Activated naive CD4-positive, alpha-beta T cell treated with anti-CD3 and anti-CD28 coated beads, Interleukin-2, amount 50 U/mL, for 16 hours (primary cell): ENCODE measurements at regions not wholly inside any gene's neighbourhood (a gene's known extent, or its start where the extent isn't known, plus 50 kb on each side); places are given as distances from the start of the nearest gene placed in this dataset.
"Not testable (repeated sequence)": the region's sequence is repeated elsewhere in the genome, so short reads cannot be mapped to it uniquely, and the experiment has no call there.

ENCODE experiments used
- DNase-seq: peaks from one replicate; pipeline ENCODE4 v3.0.0-alpha.2; 2020

DNA sequence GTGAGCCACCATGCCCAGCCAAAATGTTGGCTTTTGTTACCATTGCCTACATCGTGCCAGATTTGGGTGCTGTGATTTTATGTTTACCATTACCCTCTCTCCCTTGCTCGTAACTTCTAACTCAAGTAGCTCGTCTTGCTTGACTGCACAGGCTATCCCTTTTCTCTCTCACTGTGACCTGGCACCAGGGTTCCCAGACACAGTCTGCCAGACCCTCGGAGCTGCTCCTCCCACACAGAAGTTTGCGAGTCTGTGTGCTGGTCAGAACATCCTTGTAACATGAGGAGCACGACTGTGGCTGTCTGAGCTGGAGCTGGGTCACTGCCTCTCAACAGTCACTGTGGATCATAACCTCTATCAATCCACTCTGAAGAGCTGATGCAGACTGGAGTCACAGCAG lies 152.5 kb upstream of the ACKR3 start:
- DNase-seq: no peak

DNA sequence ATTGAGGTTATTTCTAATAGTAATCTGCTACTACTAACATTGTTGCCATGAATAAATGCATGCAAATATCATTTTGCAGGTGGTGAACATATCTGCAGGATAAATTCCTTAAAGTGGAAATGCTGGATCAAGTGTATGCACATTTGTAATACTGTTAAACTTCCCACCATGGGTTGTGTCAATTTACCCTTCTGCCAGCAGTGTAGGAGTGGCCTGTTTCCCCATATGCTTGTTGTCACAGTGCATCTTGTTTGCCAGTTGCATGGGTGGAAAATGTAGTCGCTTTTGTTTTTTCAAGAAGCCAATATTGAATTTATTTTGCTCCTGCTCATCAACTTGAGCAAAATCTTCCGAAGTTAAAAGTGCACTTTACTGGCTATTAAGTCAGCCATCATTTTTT lies 139.0 kb upstream of the ACKR3 start:
- no peak for DNase-seq

DNA sequence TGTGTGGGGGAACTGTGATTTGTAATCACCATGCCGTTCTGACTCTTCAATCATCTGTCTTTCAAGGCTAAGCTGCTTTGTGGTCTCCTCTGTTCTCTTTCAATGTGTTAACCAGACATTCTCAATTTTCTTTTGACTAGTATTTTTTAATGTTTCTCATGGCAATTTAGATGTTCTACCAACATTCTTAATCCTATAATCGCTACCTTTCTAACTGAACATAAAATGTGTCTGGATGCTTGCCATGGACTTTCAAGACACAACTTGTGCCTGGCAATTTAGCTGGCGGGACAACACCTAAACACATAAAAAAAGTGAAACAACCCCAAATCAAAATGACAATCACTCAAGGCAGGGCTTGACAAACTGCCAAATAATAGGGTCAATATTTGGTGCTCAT lies 135.0 kb upstream of the ACKR3 start:
- no peak for DNase-seq

DNA sequence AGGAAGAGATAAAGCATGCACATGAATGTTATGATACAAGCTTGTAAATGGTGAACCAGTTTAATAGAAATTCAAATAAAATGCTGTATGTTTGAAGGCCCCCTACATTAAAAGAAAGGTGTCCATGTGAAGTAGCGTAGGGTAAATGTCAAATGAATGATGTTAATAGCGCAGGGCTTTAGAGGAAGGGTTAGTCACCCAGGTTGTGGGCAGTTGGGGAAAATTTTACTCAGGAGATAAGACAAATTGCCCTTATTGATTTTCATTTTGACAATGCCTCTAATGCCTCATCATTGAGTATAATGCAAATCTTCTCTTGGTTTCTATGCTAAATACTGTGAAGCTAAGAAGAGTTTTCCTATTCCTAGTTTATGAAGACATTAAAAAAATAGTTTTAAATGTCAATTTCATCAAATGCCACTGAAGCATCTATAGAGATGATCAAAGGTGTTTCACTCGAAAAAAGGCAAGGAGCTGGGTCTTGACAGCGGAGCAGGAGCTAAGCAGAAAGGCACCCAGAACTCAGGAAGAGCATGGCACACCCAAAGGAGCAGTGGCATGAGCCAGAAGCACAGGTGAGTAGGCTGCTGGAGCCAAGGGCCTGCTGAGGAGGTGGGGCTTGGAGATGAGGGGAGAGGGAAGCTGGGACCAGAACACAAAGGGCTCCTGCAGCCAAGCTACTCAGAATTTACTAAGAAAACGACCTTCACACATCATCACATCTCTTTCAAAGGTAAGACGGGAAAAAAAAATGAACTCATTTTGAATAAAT lies 129.3 kb upstream of the ACKR3 start:
- DNase-seq: no peak

DNA sequence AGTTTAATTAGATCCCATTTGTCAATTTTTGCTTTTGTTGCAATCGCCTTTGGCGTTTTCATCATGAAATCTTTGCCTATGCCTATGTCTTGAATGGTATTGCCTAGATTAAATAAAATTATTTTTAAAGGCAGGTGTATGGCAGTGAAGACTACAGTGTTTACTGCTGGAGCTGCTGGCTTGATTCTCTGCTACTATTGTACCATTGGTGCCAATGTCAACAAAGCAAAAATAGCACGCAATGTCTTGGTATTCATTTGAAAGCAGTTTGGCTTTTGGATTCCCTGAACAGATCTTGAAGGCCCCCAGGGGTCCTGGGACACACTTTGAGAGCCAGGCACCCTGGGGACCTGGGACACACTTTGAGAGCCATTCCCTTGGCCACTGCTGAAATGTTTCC lies 125.4 kb upstream of the ACKR3 start:
- DNase-seq: no peak

DNA sequence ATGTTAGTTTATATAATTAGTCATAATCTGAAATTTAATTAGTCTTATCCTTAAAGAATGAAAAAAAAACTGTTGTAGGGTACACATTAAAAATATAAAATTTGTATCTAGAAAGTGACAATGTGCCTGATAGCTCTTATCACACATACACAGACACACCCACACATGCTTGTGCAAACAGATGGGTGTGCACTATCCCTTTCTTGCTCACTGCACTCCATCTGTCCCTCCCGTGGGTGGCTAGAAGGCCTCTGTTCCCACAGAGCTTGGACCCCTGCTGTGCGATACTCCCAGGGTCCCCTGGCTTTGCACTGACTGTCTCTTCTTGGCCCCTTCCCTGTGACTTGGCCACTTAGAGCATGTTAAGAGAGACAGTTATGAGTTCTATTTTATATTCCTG lies 123.9 kb upstream of the ACKR3 start:
- DNase-seq: no peak

DNA sequence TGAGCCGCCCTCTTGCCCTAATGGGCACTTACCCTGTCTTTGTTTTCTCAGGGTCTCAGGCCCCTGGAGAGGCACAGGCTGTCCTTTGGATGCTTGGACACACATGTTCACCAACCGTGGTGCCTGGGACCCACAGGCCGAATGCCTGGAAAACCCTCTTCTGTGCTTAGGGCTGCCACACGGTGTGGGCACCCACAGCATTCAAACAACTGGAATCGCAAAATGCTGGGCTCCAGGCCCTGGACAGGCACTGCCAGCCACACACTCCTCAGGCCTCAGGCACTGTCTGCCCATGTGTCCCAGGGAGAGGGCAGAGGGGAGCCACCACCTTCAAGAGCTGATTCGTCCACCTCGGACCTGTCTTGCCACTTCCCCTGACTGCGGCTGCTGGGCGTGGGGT lies 123.1 kb upstream of the ACKR3 start:
- no peak for DNase-seq

DNA sequence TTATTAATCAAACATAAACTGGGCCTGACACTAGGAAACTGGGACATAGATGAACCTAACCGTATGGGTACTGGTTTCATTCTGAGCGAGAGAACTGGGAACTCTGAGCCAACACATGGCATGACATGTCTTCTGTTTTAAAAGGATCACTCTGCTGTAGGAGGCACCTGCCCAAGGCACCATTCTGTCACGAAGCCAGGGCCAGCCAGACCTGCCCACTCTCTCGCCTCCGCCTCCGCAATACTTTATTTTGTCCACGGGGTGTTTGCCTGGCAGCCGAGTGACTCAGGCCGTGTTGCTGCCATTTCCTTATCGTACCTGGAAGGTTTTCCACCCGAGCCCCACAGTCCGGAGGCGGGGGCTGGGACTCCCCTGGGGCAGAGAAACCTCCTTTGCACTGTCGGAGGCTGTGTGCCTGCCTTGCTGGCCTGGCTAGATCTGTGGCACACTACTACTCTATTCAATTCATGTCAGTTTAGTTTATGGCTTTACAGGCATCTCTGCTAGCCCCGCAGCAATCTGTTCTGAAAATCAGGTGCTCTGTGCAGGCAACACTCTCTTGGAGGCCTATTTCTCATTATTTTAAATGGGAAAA lies 120.4 kb upstream of the ACKR3 start:
- DNase-seq: no peak

DNA sequence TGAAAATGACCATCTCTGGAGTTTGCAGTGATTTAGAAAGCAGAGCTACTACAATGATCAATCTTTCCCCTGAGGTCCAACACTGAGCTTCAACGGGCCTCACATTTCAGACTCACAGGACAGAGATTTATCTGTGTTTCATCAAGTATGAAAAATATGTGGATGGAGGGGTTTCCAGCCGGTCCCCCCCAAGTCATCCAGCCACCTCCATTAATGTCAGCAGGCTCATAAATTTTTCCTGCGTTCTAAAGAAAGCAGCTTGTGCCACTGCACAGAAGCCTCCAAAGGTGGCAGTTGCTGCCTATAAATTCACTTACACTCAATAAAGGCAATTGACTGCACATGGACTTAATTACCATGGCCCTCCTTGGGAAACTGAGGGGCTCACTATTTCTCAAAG lies 117.4 kb upstream of the ACKR3 start:
- no peak for DNase-seq

DNA sequence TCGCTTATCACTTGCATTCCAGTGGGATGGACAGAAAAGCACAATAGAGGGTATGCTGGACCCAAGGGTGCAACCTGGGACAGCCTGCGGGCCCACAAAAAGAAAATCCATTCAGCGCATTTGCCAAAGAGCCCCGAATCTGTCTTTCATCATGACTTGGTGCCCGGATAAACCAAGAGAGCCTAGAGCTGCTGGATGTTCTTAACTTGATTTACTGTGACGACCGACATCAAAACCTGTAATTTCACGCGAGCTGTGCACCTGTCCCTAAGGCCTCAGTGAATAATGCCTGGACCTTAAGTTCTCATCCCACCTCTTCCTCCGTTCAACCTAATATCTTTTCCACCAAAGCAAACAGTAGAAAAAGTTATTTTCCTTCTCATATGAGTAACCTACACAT lies 115.5 kb upstream of the ACKR3 start:
- no peak for DNase-seq

DNA sequence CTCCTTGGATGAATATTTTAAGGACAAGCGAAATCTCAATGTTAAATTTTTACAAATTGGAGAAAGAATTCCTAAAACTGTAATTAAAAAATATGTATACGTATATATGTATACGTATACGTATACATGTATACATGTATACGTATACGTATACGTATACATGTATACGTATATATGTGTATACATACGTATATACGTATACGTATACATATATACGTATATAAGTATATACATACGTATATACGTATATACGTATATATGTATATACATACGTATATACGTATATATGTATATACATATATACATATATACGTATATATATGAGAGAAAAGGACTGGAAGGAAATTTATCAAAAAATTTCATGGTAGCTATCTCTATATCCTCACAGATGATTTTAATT lies 110.2 kb upstream of the ACKR3 start:
- DNase-seq: no peak

DNA sequence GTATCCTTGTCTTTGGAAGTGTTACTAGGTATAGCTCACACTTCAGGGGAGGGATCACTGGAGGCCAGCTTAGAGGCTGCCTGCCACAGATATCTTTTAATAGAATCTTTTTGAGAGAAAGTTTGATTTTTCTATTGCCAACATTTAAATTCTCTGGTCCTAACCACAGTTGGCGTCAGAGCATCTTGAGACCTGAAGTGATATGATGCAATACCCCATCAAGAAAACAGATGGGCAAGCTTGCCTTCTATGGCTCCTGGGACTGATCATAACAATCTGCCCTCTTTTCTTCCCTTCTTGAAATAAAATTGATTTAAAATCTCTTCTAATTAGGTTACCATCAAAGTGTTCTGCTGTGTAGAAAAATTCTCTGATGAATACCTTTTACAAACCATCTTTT lies 105.5 kb upstream of the ACKR3 start:
- DNase-seq: no peak

DNA sequence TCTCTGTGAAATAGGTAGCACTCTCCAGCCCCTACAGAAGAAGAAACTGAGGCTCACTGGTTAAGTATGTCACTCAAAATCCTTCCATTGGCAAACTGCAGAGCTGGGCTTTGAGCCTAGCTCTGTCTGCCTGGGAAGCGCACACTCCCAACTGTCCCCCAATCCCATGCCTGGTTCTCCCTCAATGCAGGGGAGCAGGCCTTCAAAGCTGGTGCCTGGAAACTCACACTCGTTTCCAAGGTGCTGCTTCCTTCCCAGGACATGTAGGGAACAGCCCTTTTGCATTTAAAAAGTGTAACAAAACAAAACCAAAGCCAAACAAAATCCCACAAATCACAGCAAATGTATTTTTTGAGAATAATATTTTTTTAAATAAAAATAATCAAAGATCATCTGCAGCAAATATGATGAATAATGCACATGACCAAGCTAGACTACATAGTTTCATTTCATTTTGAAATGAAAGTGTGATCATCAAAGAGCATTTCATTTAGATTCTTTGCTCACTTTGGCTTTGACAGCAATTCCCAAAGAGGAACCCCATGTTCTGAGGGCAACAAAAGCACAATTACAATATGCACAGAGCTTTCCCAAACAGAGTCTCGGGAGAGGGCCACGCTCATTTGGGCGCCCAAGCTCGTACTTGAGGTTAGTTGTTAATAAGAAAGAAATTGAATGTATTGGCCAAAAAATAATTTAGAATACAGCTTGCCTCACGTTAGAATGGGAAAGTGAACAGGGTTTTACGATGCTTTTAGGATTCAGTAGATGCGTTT lies 96.7 kb upstream of the ACKR3 start:
- no peak for DNase-seq

DNA sequence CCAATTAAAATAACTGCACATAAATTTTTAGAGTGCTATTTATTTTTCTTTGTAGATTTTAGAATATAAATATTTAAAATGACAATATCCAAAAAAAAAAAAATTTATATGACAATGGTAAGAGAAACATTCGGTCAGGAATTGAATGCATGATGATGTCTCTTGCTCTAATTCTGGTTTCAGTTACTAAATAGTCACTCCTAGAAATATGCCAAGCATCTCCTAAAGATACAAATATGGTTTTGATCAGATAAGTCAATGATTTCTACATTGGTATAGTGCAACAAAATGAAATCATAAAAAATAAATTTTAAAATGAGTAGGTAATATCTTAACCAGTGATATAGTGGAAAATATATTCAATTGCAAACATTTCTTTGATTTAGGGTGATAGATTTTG lies 95.9 kb upstream of the ACKR3 start:
- no peak for DNase-seq

DNA sequence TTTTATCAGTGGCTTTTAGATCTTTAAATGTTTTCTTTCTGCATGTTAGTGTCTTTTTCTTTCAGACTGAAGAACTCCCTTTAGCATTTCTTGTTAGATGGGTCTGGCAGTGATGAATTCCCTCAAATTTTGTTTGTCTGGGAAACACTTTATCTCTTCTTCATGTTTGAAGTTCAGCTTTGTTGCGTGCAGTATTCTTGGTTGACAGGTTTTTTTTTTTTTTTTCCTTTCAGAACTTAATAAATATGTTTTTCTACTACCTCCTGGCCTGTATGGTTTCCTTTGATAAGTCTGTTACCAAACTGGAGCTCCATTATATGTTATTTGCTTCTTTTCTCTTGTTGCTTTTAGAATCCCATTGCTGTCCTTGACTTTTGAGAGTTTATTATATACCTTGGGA lies 89.8 kb upstream of the ACKR3 start:
- no peak for DNase-seq

DNA sequence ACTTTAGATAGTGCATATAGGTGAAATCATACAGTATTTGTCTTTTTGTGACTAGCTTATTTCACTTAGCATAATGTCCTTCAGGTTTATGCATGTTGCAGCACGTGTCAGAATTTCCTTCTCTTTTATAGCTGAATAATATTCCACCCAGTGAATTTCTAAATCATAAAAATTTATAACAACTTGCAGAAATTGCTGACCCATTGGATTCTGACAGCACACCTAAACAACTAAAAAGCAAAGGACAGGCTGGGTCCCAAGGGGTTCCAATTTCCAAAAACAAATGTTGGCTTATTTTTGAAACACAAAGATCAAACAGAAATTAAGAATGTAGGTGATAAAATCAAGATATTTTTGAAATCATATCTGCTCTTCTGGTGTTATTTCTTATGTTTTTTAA lies 86.5 kb upstream of the ACKR3 start:
- DNase-seq: no peak

DNA sequence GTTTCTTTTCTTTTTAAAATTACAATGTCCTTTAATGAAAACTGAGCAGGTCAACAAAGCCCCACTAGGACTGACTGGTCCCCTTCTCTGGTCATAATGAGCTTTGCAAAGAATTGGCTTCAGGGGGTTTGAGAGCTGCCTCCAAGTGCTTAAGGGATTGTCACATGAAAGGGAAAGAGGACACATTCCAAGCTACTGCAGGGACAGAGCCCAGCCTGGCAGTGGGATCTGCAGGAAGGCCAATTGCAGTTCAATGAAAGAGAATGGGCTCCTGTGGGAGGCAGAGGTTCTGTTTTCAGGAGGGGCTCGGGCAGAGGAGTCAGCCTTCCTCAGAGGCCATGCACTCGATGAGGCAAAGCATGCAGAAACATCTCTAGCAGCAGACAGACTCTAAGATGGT lies 84.1 kb upstream of the ACKR3 start:
- DNase-seq: no peak

DNA sequence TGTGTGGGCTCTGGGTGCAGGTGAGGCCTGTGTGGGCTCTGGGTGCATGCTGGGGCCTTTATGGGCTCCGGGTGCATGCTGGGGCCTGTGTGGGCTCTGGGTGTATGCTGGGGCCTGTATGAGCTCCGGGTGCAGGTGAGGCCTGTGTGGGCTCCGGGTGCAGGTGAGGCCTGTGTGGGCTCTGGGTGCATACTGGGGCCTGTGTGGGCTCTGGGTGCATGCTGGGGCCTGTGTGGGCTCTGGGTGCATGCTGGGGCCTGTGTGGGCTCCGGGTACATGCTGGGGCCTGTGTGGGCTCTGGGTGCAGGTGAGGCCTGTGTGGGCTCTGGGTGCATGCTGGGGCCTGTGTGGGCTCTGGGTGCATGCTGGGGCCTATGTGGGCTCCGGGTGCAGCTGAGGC lies 80.5 kb upstream of the ACKR3 start:
- DNase-seq: not testable (repeated sequence)

DNA sequence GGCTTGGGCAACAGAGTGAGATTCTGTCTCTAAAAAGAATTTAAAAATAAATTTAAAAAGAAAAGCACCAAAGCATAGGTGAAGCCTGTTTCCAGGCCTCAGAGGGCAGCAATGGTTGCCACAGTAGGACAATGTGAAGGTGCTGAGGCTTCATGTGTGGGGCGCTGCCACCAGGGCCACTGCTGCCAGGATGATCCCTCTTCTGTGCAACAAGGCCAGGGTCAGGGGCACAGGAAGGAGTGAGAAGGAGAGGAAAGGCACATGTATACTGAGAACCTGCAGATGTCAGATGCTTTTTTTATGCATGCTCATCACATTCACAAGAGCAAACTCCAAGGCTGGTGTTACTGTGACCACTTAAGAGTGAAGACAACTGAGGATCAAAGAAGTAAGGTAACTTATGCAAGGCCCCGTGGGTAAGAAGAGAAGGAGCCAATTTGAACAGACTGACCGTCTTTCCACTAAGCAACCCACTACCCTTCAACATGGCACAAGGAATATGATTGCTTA lies 79.7 kb upstream of the ACKR3 start:
- DNase-seq: no peak

DNA sequence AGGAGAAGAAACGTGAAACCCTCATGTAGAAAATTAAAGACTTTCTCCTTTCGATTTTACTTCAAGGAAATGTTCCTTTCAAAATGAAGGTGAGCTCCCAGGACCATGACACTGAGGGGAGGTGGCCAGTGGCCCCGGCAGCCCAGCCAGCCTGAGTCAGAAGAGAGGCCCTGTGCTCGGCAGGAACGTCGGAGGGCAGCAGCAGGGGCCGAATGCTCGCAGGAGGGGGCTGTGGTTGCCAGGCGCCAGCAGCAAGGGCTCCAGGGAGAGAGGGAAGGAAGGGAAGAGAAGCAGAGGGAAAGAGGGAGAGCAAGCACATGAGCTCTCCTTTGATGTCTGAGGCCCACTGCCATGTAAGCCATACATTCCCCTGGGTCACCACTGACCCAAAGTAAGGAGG lies 73.3 kb upstream of the ACKR3 start:
- no peak for DNase-seq

DNA sequence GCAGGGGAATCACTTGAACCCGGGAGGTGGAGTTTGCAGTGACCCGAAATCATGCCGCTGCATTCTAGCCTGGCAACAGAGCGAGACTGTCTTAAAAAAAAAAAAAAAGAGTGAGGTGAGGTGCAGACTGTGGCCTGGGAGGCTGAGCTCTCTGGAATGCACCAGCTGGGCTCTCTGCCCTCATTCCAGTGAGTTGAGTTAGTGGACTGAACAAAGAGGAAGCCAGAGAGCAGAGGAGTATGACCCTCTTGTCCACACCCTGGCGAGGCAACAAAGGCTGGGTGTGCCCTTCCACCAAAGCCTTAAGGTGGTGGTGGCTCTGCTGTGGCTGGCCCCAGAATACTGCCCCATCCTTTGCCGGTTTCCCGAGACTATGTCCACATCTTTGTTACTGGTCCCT lies 71.3 kb upstream of the ACKR3 start:
- no peak for DNase-seq

DNA sequence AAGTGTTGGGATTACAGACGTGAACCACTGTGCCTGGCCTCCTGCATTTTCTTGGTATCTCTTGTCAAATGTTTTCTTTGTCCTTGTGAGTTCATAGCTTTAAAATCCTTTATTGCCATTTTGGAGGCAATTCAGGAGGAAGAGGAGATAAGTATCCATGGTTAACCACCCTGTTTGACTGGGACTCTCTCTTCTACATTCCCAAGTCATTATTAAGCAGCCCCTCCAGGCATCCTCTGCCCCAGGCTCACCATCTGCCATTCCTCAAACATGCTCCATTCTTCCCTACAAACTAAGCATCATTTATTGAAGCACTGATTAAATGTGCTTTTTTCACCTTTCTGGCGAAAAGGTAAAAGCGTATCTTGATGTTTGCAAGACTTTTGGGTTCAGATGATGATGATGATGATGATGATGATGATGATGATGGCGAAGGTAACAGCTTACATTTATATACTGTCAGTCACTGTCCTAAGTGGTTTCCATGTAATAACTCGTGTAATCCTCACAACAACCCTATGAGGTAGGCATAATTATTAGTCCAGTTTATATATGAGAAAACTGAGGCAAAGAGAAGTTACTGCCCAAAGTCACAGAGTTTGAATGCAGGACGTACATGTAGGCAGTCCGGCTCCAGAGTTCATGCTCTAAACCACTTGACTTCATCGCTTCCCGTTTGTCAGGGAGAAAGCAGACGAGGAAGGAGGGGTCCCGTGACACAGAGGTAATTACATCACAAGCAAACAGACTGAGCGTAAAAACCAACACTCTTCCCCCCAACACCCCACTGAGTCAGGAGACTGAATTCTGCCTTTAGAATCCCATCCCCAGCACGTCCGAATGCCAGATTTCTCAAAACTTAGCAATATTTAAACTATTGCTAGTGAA lies 69.7 kb upstream of the ACKR3 start:
- DNase-seq: no peak

DNA sequence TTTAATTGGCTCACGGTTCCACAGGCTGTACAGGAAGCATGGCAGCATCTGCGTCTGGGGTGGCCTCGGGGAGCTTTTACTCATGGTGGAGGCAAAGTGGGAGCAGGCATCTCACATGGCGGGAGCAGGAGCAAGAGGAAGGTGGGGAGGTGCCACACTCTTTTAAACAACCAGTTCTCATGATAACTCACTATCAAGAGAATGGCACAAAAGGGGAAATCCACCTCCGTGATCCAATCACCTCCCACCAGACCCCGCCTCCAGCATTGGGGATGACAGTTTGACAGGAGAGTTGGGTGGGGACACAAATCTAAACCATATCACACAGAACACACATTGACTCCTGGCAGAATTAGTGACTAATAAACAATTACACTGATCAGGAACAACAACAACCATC lies 68.6 kb upstream of the ACKR3 start:
- DNase-seq: no peak
